Psoas muscle (tissue), 7 donors: ENCODE measurements at regions not wholly inside any gene's neighbourhood (a gene's known extent, or its start where the extent isn't known, plus 50 kb on each side); places are given as distances from the start of the nearest gene placed in this dataset.
"Not testable (repeated sequence)": the region's sequence is repeated elsewhere in the genome, so short reads cannot be mapped to it uniquely, and the experiment has no call there.

Source experiments
- ATAC-seq, 4 donors: fragments of 200-7000 bp; cut with Tn5 transposase; one replicate each; pipeline ENCODE4 v1.9.1; 2020; ENCODE audit warnings: moderate library complexity in 3 of 4, mild to moderate bottlenecking in 2 of 4
- DNase-seq, 2 donors: peaks; one replicate each; pipeline ENCODE4 v3.0.0-alpha.2; 2020
- H3K27ac ChIP-seq: fragments of 200-600 bp; one replicate; pipeline ENCODE4 v1.8.0; 2022
- H3K27me3 ChIP-seq, 3 donors: fragments of 200-600 bp in 1 of 3; one replicate each; pipeline versions ENCODE4 v1.6.1 to v1.8.0; 2013 to 2022; ENCODE audit warnings: low read length in 2 of 3, mild to moderate bottlenecking in 2 of 3, moderate library complexity in 1 of 3; ENCODE audit not compliant: insufficient read depth in 3 of 3
- H3K36me3 ChIP-seq, 2 donors: fragments of 200-600 bp in 1 of 2; one replicate each; pipeline versions ENCODE4 v1.6.1 to v1.8.0; 2013 to 2022; ENCODE audit warnings: low read depth in 1 of 2, mild to moderate bottlenecking in 1 of 2, moderate library complexity in 1 of 2; ENCODE audit not compliant: insufficient read depth in 1 of 2
- H3K4me1 ChIP-seq: fragments of 200-600 bp; one replicate; pipeline ENCODE4 v1.8.0; 2022
- H3K4me3 ChIP-seq: fragments of 200-600 bp; one replicate; pipeline ENCODE4 v1.8.0; 2022; ENCODE audit warnings: mild to moderate bottlenecking
- H3K9me3 ChIP-seq: fragments of 200-600 bp; one replicate; pipeline ENCODE4 v1.8.0; 2022
- CTCF ChIP-seq: fragments of 200-600 bp; IDR thresholded peaks from one replicate; pipeline ENCODE4 v1.8.0; 2022; ENCODE audit warnings: antibody characterized with exemption
- WGBS, 3 donors: extraction: QIAGEN DNeasy Blood & Tissue Kit; methylation state at CpG; one replicate each; pipeline versions ENCODE4 v1.1.6 to v1.1.7; 2013; 5-methylcytosine and 5-hydroxymethylcytosine counted together
- intact Hi-C, 2 donors: fragments of 100-400 bp; cut with DNase I; formaldehyde crosslinking; loops; one replicate each; pipeline versions ENCODE4 v1.11.0 to v1.14.2; 2022
- donor health status: healthy with polysubstance abuse.
- donor health status: DM: no; HTN: no; CAD: no; lungs with moderate emphysema.
- donor health status: Bipolar disorder and iron deficiency.
- donor health status: healthy.
- donor health status: DM: yes; HTN: yes; CAD: no.
- donor health status: DM: no; HTN: no; CAD: no.
- donor health status: DM: yes; HTN: yes; CAD: no.

- 21 to 85% (median 64%) methylated on average over 1 of the region's 1 CpG for WGBS, 3 donors
- intact Hi-C loops = no loop called here
- ATAC-seq = no peak
These were observed 155.6 kb downstream of the PPP4R3C start for GRCh38 chrX:27307546-27307945.

GRCh38 chrX:27292552-27292951 lies 170.6 kb downstream of the PPP4R3C start:
- H3K27me3 ChIP-seq, H3K27ac ChIP-seq, intact Hi-C loops, ATAC-seq, H3K4me3 ChIP-seq, H3K36me3 ChIP-seq, DNase-seq, H3K9me3 ChIP-seq, H3K4me1 ChIP-seq: not testable (repeated sequence)
- WGBS, 3 donors = 50 to 75% (median 61%) methylated on average over 6 of the region's 6 CpGs

More at GRCh38 chrX:27307546-27307945, 155.6 kb downstream of the PPP4R3C start:
- no peak for TF ChIP-seq CTCF
- H3K9me3 ChIP-seq = no peaks in the 10 kb centered on the region
- H3K36me3 ChIP-seq = no peaks in the 10 kb centered on the region
- no peak overlapping the region for H3K27ac ChIP-seq
- DNase-seq = no peak
- no peaks in the 10 kb centered on the region for H3K4me1 ChIP-seq
- H3K27me3 ChIP-seq = no peaks in the 10 kb centered on the region
- H3K4me3 ChIP-seq = no peak overlapping the region

- TF ChIP-seq CTCF = no peak
- intact Hi-C loops = no loop called here
- H3K27me3 ChIP-seq = no peaks in the 10 kb centered on the region
- no peaks in the 10 kb centered on the region for H3K9me3 ChIP-seq
- 59 to 73% (median 69%) methylated on average over 5 of the region's 5 CpGs for WGBS, 3 donors
- H3K27ac ChIP-seq = no peak overlapping the region
- DNase-seq (no peak), ATAC-seq (no peak)
- H3K4me3 ChIP-seq = no peak overlapping the region
- no peaks in the 10 kb centered on the region for H3K36me3 ChIP-seq
- no peaks in the 10 kb centered on the region for H3K4me1 ChIP-seq
These were observed 186.4 kb downstream of the PPP4R3C start for GRCh38 chrX:27276751-27277150.

- ATAC-seq = no peak
- no peak for TF ChIP-seq CTCF
- DNase-seq = no peak
- no peaks in the 10 kb centered on the region for H3K36me3 ChIP-seq
- no peak overlapping the region for H3K4me3 ChIP-seq
- no peaks in the 10 kb centered on the region for H3K4me1 ChIP-seq
- H3K9me3 ChIP-seq = no peaks in the 10 kb centered on the region
- no peaks in the 10 kb centered on the region for H3K27me3 ChIP-seq
- no peak overlapping the region for H3K27ac ChIP-seq
- intact Hi-C loops = no loop called here
These were observed 208.5 kb downstream of the PPP4R3C start for GRCh38 chrX:27254656-27255055.

GRCh38 chrX:27251369-27251768 lies 211.8 kb downstream of the PPP4R3C start:
- no peaks in the 10 kb centered on the region for H3K4me1 ChIP-seq
- no peak for ATAC-seq
- H3K9me3 ChIP-seq = no peaks in the 10 kb centered on the region
- no peak overlapping the region for H3K4me3 ChIP-seq
- TF ChIP-seq CTCF = no peak
- 29 to 58% (median 45%) methylated on average over 2 to 3 of the region's 3 CpGs for WGBS, 3 donors
- H3K27me3 ChIP-seq = no peaks in the 10 kb centered on the region
- intact Hi-C loops = no loop called here
- no peak overlapping the region for H3K27ac ChIP-seq
- no peaks in the 10 kb centered on the region for H3K36me3 ChIP-seq
- DNase-seq = no peak
